SK-N-MC (cell line): ENCODE measurements at regions not wholly inside any gene's neighbourhood (a gene's known extent, or its start where the extent isn't known, plus 50 kb on each side); places are given as distances from the start of the nearest gene placed in this dataset.

Experiments used
- EZH2 ChIP-seq: fragments of 200-600 bp; sonication (generic); IDR thresholded peaks from one replicate; pipeline ENCODE4 v1.6.1; 2017; ENCODE audit warnings: antibody characterized with exemption
- FOXP2 ChIP-seq: optimal IDR thresholded peaks from 2 replicates; pipeline ENCODE3; 2011; ENCODE audit warnings: mild to moderate bottlenecking, moderate library complexity; ENCODE audit not compliant: insufficient read depth; ENCODE audit errors: extremely low read length, control extremely low read depth
- POLR2AphosphoS5 ChIP-seq: IDR thresholded peaks from 2 replicates; pipeline ENCODE4 v1.6.1; 2012; ENCODE audit warnings: mild to moderate bottlenecking, low read depth, low read length, borderline replicate concordance

GRCh38 chr16:61024180-61024900 is 1011.9 kb downstream of the CDH8 start:
- TF ChIP-seq POLR2AphosphoS5 (no peak), EZH2 (no peak), FOXP2 (no peak)
